Neural progenitor cell (in vitro differentiated cells): ENCODE measurements at regions not wholly inside any gene's neighbourhood (a gene's known extent, or its start where the extent isn't known, plus 50 kb on each side); places are given as distances from the start of the nearest gene placed in this dataset.

Source experiments
- DNase-seq: peaks from one replicate; pipeline ENCODE4 v3.0.0-alpha.2; 2016; ENCODE audit warnings: low spot score
- H2AFZ ChIP-seq: fragments of 200-600 bp; sonication (generic); replicated peaks from 2 replicates; pipeline ENCODE4 v1.6.1; 2016; ENCODE audit warnings: antibody characterized with exemption
- H3F3A ChIP-seq: fragments of 200-600 bp; sonication (generic); 2 replicates; pipeline ENCODE4 v1.6.1; 2016; ENCODE audit warnings: antibody characterized with exemption, low read depth
- H3K27ac ChIP-seq: fragments of 200-600 bp; sonication (generic); 2 replicates; pipeline ENCODE4 v1.5.1; 2016; ENCODE audit warnings: mild to moderate bottlenecking
- H3K27me3 ChIP-seq: fragments of 200-600 bp; sonication (generic); 2 replicates; pipeline ENCODE4 v1.6.1; 2016; ENCODE audit warnings: mild to moderate bottlenecking, moderate library complexity
- H3K36me3 ChIP-seq: fragments of 200-600 bp; sonication (generic); 2 replicates; pipeline ENCODE4 v1.5.1; 2016
- H3K4me1 ChIP-seq: fragments of 200-600 bp; sonication (generic); 2 replicates; pipeline ENCODE4 v1.6.1; 2016; ENCODE audit warnings: mixed run types
- H3K4me2 ChIP-seq: fragments of 200-600 bp; sonication (generic); 2 replicates; pipeline ENCODE4 v1.6.1; 2016
- H3K4me3 ChIP-seq: fragments of 200-600 bp; sonication (generic); 2 replicates; pipeline ENCODE4 v1.5.1; 2016
- H3K79me2 ChIP-seq: fragments of 200-600 bp; sonication (generic); 2 replicates; pipeline ENCODE4 v1.6.1; 2016; ENCODE audit warnings: low read depth
- H3K9ac ChIP-seq: fragments of 200-600 bp; sonication (generic); 2 replicates; pipeline ENCODE4 v1.6.1; 2016
- H3K9me3 ChIP-seq: fragments of 200-600 bp; sonication (generic); 2 replicates; pipeline ENCODE4 v1.5.1; 2016; ENCODE audit warnings: low read depth
- H4K20me1 ChIP-seq: fragments of 200-600 bp; sonication (generic); 2 replicates; pipeline ENCODE4 v1.6.1; 2016; ENCODE audit warnings: low read depth
- H3K27ac Mint-ChIP-seq: 3 replicates; pipeline ENCODE4 v1.8.0; 2021; ENCODE audit warnings: mixed read lengths
- H3K27me3 Mint-ChIP-seq: 2 replicates; pipeline ENCODE4 v1.8.0; 2022; ENCODE audit warnings: low read depth, mild to moderate bottlenecking, inconsistent platforms, moderate library complexity, mixed read lengths; ENCODE audit not compliant: insufficient read depth
- H3K36me3 Mint-ChIP-seq: 3 replicates; pipeline ENCODE4 v1.8.0; 2021; ENCODE audit warnings: mixed read lengths
- H3K4me1 Mint-ChIP-seq: 3 replicates; pipeline ENCODE4 v1.8.0; 2021; ENCODE audit warnings: mixed read lengths
- H3K4me3 Mint-ChIP-seq: 3 replicates; pipeline ENCODE4 v1.8.0; 2021; ENCODE audit warnings: mild to moderate bottlenecking, moderate library complexity, mixed read lengths
- H3K9me3 Mint-ChIP-seq: 3 replicates; pipeline ENCODE4 v1.8.0; 2020; ENCODE audit warnings: mixed read lengths
- EZH2 ChIP-seq: fragments of 200-600 bp; sonication (generic); IDR thresholded peaks from 2 replicates; pipeline ENCODE4 v1.6.1; 2017; ENCODE audit warnings: antibody characterized with exemption, mild to moderate bottlenecking, moderate library complexity
- EZH2phosphoT487 ChIP-seq: fragments of 200-600 bp; sonication (generic); IDR thresholded peaks from 2 replicates; pipeline ENCODE4 v1.6.1; 2017; ENCODE audit warnings: antibody characterized with exemption
- TF ChIP-seq, protein P1 (sequence below): fragments of 200-600 bp; sonication (generic); IDR thresholded peaks from 2 replicates; pipeline ENCODE4 v1.5.1; 2017; ENCODE audit warnings: antibody characterized with exemption, mild to moderate bottlenecking

DNA sequence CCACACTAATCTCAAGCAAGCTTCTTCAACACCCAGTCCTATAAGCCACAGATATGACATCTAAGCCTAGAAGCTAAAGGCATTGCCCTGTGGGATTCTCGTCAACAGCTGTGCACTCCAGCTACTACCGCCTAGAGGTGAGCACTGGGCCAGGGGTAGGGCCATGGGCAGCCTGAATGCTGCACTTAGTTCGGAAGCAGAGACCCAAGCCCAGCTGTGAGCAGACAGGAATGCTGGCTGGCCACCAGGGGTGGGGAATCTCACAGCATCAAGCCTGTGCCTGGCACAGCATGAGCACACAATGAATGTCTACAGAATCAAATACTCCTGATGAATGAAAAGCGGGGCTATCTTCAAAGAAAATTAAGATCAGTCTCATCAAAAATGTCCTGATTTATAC, 167.5 kb upstream of the UBL3 start:
- Histone ChIP-seq H3K4me2 (peak overlapping the region; percentile 26), H3K36me3 (no peaks in the 10 kb centered on the region), H4K20me1 (no peaks in the 10 kb centered on the region), H3F3A (peaks cover 4% of the 10 kb centered on the region), H3K27ac (no peak overlapping the region), H3K9me3 (no peaks in the 10 kb centered on the region), H2AFZ (no peak overlapping the region), H3K27me3 (no peaks in the 10 kb centered on the region), H3K4me1 (peaks cover 21% of the 10 kb centered on the region), H3K79me2 (no peaks in the 10 kb centered on the region), H3K9ac (no peak overlapping the region), H3K4me3 (no peak overlapping the region)
- TF ChIP-seq, protein P1, sequence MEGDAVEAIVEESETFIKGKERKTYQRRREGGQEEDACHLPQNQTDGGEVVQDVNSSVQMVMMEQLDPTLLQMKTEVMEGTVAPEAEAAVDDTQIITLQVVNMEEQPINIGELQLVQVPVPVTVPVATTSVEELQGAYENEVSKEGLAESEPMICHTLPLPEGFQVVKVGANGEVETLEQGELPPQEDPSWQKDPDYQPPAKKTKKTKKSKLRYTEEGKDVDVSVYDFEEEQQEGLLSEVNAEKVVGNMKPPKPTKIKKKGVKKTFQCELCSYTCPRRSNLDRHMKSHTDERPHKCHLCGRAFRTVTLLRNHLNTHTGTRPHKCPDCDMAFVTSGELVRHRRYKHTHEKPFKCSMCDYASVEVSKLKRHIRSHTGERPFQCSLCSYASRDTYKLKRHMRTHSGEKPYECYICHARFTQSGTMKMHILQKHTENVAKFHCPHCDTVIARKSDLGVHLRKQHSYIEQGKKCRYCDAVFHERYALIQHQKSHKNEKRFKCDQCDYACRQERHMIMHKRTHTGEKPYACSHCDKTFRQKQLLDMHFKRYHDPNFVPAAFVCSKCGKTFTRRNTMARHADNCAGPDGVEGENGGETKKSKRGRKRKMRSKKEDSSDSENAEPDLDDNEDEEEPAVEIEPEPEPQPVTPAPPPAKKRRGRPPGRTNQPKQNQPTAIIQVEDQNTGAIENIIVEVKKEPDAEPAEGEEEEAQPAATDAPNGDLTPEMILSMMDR, result peak; percentile 21
- TF ChIP-seq EZH2phosphoT487, result no peak
- Mint-ChIP-seq H3K36me3 (peaks cover 2% of the 10 kb centered on the region), H3K4me1 (peaks cover 58% of the 10 kb centered on the region), H3K4me3 (peak overlapping the region; percentile 5), H3K27me3 (peaks cover 22% of the 10 kb centered on the region), H3K9me3 (peaks cover 4% of the 10 kb centered on the region), H3K27ac (peak overlapping the region; percentile 44)
- peak; percentile 65 for DNase-seq

DNA sequence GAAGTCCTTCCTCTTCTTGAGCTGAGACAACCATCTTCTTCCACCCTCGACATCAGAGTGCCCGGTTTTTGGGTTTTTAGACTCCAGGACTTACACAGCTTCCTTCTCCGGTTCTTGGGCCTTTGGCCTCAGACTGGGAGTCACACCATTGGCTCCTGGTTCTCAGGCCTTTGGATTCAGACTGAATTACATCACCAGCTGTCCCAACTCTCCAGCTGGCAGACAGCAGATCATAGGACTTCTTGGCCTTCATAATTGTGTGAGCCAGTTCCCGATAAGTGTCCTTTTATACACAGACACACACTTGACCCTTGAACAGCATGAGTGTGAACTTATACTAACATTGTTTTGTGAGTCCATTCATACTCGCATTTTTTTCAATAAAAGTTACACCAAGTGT, 166.0 kb upstream of the UBL3 start:
- Histone ChIP-seq H3K79me2 (no peaks in the 10 kb centered on the region), H4K20me1 (no peaks in the 10 kb centered on the region), H3K27ac (no peak overlapping the region), H3K9ac (no peak overlapping the region), H3K4me2 (no peak overlapping the region), H3K36me3 (no peaks in the 10 kb centered on the region), H2AFZ (no peak overlapping the region), H3K4me1 (peaks cover 21% of the 10 kb centered on the region), H3K27me3 (no peaks in the 10 kb centered on the region), H3K4me3 (no peak overlapping the region), H3K9me3 (no peaks in the 10 kb centered on the region), H3F3A (peaks cover 4% of the 10 kb centered on the region)
- Mint-ChIP-seq H3K4me3 (no peak overlapping the region), H3K27ac (no peak overlapping the region), H3K36me3 (peaks cover 2% of the 10 kb centered on the region), H3K9me3 (peaks cover 4% of the 10 kb centered on the region), H3K4me1 (peaks cover 45% of the 10 kb centered on the region), H3K27me3 (peaks cover 15% of the 10 kb centered on the region)
- TF ChIP-seq EZH2phosphoT487, result no peak
- TF ChIP-seq, protein P1, result no peak
- TF ChIP-seq EZH2, result no peak
- no peak for DNase-seq

DNA sequence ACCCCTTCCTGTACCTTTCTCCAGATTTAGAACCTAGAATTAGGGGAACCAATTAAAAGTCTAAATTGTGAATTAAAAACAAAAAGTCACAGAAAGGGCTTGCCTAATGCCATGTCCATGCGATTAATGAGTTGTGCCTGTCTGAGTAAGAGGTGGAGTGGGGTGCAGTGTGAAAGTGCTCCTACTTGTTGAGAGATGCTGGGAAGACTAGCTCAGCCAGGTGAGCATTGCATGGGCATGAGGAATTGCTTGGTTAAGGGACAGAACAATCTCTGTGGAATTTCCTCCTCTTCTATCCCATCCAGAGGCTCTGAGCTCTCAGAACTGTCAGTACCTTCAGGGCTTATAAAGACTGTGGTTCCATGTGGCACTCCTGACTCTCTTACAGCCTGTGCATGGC, 159.0 kb upstream of the UBL3 start:
- no peaks in the 10 kb centered on the region for H3K4me1 Mint-ChIP-seq
- H3K27me3 Mint-ChIP-seq, result no peaks in the 10 kb centered on the region
- Histone ChIP-seq H3K9ac (no peak overlapping the region), H3K4me1 (no peaks in the 10 kb centered on the region), H3K27ac (no peak overlapping the region), H3K9me3 (no peaks in the 10 kb centered on the region), H3F3A (no peaks in the 10 kb centered on the region), H3K79me2 (no peaks in the 10 kb centered on the region), H3K4me3 (no peak overlapping the region), H2AFZ (no peak overlapping the region), H3K27me3 (no peaks in the 10 kb centered on the region), H4K20me1 (no peaks in the 10 kb centered on the region), H3K4me2 (no peak overlapping the region), H3K36me3 (no peaks in the 10 kb centered on the region)
- TF ChIP-seq EZH2phosphoT487 (no peak), EZH2 (no peak)
- TF ChIP-seq, protein P1, result no peak
- H3K4me3 Mint-ChIP-seq, result no peak overlapping the region
- DNase-seq, result no peak
- H3K27ac Mint-ChIP-seq, result no peak overlapping the region
- no peaks in the 10 kb centered on the region for H3K9me3 Mint-ChIP-seq
- H3K36me3 Mint-ChIP-seq, result no peaks in the 10 kb centered on the region
